ENCODE measurements at regions not wholly inside any gene's neighbourhood (a gene's known extent, or its start where the extent isn't known, plus 50 kb on each side); places are given as distances from the start of the nearest gene placed in this dataset.

- intact Hi-C loops (cut with DNase I; ENCODE audit: low total_unique reads), result no loop called here
- Histone ChIP-seq H3K27ac (no peak overlapping the region), H3K4me1 (no peaks in the 10 kb centered on the region), H3K4me3 (no peak overlapping the region), H3K36me3 (no peaks in the 10 kb centered on the region), H3K27me3 (no peaks in the 10 kb centered on the region), H3K9me3 (no peaks in the 10 kb centered on the region)
- WGBS, 5 donors, result 56 to 66% (median 59%) methylated on average over 3 of the region's 3 CpGs
- no peak for DNase-seq
- TF ChIP-seq POLR2AphosphoS5 (IDR thresholded peaks at IDR 0.05), result no peak
- TF ChIP-seq POLR2A (IDR thresholded peaks at IDR 0.05), result no peak
- no peak for TF ChIP-seq CTCF (IDR thresholded peaks at IDR 0.05)
- no peak for TF ChIP-seq EP300 (IDR thresholded peaks at IDR 0.05)
Observed at GRCh38 chr2:40591774-40592173, 139.9 kb upstream of the SLC8A1 start.

GRCh38 chr2:40592218-40592617, 140.3 kb upstream of the SLC8A1 start:
- WGBS, 5 donors, result 42 to 63% (median 49%) methylated on average over 2 of the region's 2 CpGs
- H3K4me1 ChIP-seq, result no peaks in the 10 kb centered on the region
- H3K36me3 ChIP-seq, result no peaks in the 10 kb centered on the region
- TF ChIP-seq CTCF (IDR thresholded peaks at IDR 0.05) (no peak), POLR2A (IDR thresholded peaks at IDR 0.05) (no peak), POLR2AphosphoS5 (IDR thresholded peaks at IDR 0.05) (no peak), EP300 (IDR thresholded peaks at IDR 0.05) (no peak)
- intact Hi-C loops (cut with DNase I; ENCODE audit: low total_unique reads), result no loop called here
- H3K9me3 ChIP-seq, result no peaks in the 10 kb centered on the region
- H3K27me3 ChIP-seq, result no peaks in the 10 kb centered on the region
- H3K4me3 ChIP-seq, result no peak overlapping the region
- DNase-seq, result no peak
- no peak overlapping the region for H3K27ac ChIP-seq

- H3K27ac ChIP-seq, result no peak overlapping the region
- H3K4me3 ChIP-seq, result no peak overlapping the region
- no peak for DNase-seq
- H3K4me1 ChIP-seq, result no peaks in the 10 kb centered on the region
- TF ChIP-seq POLR2A (IDR thresholded peaks at IDR 0.05) (no peak), POLR2AphosphoS5 (IDR thresholded peaks at IDR 0.05) (no peak), EP300 (IDR thresholded peaks at IDR 0.05) (no peak)
- no peaks in the 10 kb centered on the region for H3K27me3 ChIP-seq
- intact Hi-C loops (cut with DNase I; ENCODE audit: low total_unique reads), result no loop called here
- H3K9me3 ChIP-seq, result peaks cover 0 to 4% (median 0%) of the 10 kb centered on the region in 4 donors
- no peaks in the 10 kb centered on the region for H3K36me3 ChIP-seq
- WGBS, 5 donors, result 82 to 92% (median 89%) methylated on average over 4 of the region's 4 CpGs
Observed at GRCh38 chr2:40606862-40607261, 155.0 kb upstream of the SLC8A1 start.

- intact Hi-C loops (cut with DNase I; ENCODE audit: low total_unique reads), result no loop called here
- H3K27ac ChIP-seq, result no peak overlapping the region
- WGBS, 5 donors, result 60 to 74% (median 65%) methylated on average over 4 of the region's 4 CpGs
- no peak for TF ChIP-seq POLR2A (IDR thresholded peaks at IDR 0.05)
- no peak for TF ChIP-seq CTCF (IDR thresholded peaks at IDR 0.05)
- peaks cover 0 to 4% (median 0%) of the 10 kb centered on the region in 4 donors for H3K9me3 ChIP-seq
- H3K36me3 ChIP-seq, result no peaks in the 10 kb centered on the region
- no peaks in the 10 kb centered on the region for H3K27me3 ChIP-seq
- H3K4me3 ChIP-seq, result no peak overlapping the region
- H3K4me1 ChIP-seq, result no peaks in the 10 kb centered on the region
- no peak for DNase-seq
Observed at GRCh38 chr2:40611196-40611595, 159.3 kb upstream of the SLC8A1 start.

- no peaks in the 10 kb centered on the region for H3K27me3 ChIP-seq
- no peaks in the 10 kb centered on the region for H3K36me3 ChIP-seq
- H3K9me3 ChIP-seq, result no peaks in the 10 kb centered on the region
- TF ChIP-seq POLR2A (IDR thresholded peaks at IDR 0.05) (no peak), CTCF (IDR thresholded peaks at IDR 0.05) (no peak), POLR2AphosphoS5 (IDR thresholded peaks at IDR 0.05) (no peak)
- WGBS, 5 donors, result 78 to 86% (median 83%) methylated on average over 3 of the region's 3 CpGs
- H3K4me1 ChIP-seq, result no peaks in the 10 kb centered on the region
- H3K27ac ChIP-seq, result no peak overlapping the region
- DNase-seq, result no peak
- H3K4me3 ChIP-seq, result no peak overlapping the region
- intact Hi-C loops (cut with DNase I; ENCODE audit: low total_unique reads), result no loop called here
Observed at GRCh38 chr2:40625849-40626248, 174.0 kb upstream of the SLC8A1 start.

All from stomach (tissue), 8 donors.